ENCODE measurements at regions not wholly inside any gene's neighbourhood (a gene's known extent, or its start where the extent isn't known, plus 50 kb on each side); places are given as distances from the start of the nearest gene placed in this dataset.

DNA sequence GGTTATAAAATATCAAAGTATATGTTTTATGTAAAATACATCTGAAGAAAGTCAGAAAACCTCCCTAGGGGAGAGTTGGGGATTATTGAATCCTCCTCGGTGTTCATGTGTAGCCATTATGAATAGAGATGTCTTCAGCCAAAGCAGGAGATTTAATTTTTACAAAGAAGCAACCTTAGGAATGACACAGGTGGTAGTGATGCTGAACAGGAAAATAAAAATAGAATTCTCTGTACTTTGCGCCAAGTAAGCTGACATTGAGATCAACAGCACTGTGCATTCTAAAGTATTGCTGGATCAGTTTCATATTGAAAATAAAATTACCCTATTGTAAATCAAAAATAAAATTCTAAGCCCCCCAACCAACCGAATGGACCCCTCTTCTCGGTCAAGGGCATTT lies 132.8 kb upstream of the TRHDE start:
- TF ChIP-seq TSHZ2 (CRISPR knock-in tag; IDR thresholded peaks at IDR 0.05) (no peak), TCF4 (CRISPR knock-in tag; IDR thresholded peaks at IDR 0.05; ENCODE audit: borderline replicate concordance) (no peak), SNAI2 (CRISPR knock-in tag; IDR thresholded peaks at IDR 0.05) (no peak)
- ATAC-seq = no peak

- TF ChIP-seq, protein P1, sequence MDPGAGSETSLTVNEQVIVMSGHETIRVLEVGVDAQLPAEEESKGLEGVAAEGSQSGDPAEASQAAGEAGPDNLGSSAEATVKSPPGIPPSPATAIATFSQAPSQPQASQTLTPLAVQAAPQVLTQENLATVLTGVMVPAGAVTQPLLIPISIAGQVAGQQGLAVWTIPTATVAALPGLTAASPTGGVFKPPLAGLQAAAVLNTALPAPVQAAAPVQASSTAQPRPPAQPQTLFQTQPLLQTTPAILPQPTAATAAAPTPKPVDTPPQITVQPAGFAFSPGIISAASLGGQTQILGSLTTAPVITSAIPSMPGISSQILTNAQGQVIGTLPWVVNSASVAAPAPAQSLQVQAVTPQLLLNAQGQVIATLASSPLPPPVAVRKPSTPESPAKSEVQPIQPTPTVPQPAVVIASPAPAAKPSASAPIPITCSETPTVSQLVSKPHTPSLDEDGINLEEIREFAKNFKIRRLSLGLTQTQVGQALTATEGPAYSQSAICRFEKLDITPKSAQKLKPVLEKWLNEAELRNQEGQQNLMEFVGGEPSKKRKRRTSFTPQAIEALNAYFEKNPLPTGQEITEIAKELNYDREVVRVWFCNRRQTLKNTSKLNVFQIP (CRISPR knock-in tag; IDR thresholded peaks at IDR 0.05; ENCODE audit: borderline replicate concordance, low read depth) = no peak
- TF ChIP-seq TOX (CRISPR knock-in tag; IDR thresholded peaks at IDR 0.05; ENCODE audit: borderline replicate concordance) (no peak), ESRRG (CRISPR knock-in tag; IDR thresholded peaks at IDR 0.05) (no peak), ZC3H10 (CRISPR knock-in tag; IDR thresholded peaks at IDR 0.05) (no peak), CSRNP3 (CRISPR knock-in tag; IDR thresholded peaks at IDR 0.05) (no peak), TCF4 (CRISPR knock-in tag; IDR thresholded peaks at IDR 0.05; ENCODE audit: borderline replicate concordance) (no peak), GLIS3 (CRISPR knock-in tag; IDR thresholded peaks at IDR 0.05) (no peak), RARB (CRISPR knock-in tag; IDR thresholded peaks at IDR 0.05) (no peak), SNAI2 (CRISPR knock-in tag; IDR thresholded peaks at IDR 0.05) (no peak), ISL1 (CRISPR knock-in tag; IDR thresholded peaks at IDR 0.05) (no peak), ZNF70 (CRISPR knock-in tag; IDR thresholded peaks at IDR 0.05) (no peak)
- TF ChIP-seq, protein P2, sequence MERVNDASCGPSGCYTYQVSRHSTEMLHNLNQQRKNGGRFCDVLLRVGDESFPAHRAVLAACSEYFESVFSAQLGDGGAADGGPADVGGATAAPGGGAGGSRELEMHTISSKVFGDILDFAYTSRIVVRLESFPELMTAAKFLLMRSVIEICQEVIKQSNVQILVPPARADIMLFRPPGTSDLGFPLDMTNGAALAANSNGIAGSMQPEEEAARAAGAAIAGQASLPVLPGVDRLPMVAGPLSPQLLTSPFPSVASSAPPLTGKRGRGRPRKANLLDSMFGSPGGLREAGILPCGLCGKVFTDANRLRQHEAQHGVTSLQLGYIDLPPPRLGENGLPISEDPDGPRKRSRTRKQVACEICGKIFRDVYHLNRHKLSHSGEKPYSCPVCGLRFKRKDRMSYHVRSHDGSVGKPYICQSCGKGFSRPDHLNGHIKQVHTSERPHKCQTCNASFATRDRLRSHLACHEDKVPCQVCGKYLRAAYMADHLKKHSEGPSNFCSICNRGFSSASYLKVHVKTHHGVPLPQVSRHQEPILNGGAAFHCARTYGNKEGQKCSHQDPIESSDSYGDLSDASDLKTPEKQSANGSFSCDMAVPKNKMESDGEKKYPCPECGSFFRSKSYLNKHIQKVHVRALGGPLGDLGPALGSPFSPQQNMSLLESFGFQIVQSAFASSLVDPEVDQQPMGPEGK (CRISPR knock-in tag; IDR thresholded peaks at IDR 0.05; ENCODE audit: borderline replicate concordance) = no peak
- ATAC-seq = peak; percentile 49; the same call in 2 of the 3 replicates
These were observed 130.8 kb upstream of the TRHDE start for GRCh38 chr12:72141381-72141780.

GRCh38 chr12:72144553-72144952 lies 127.6 kb upstream of the TRHDE start:
- no peak for TF ChIP-seq ZFP3 (CRISPR knock-in tag; IDR thresholded peaks at IDR 0.05)
- no peak for TF ChIP-seq ESRRG (CRISPR knock-in tag; IDR thresholded peaks at IDR 0.05)
- no peak for TF ChIP-seq PPARA (CRISPR knock-in tag; IDR thresholded peaks at IDR 0.05; ENCODE audit: borderline replicate concordance)

GRCh38 chr12:72146495-72146894 lies 125.7 kb upstream of the TRHDE start:
- TF ChIP-seq TSHZ2 (CRISPR knock-in tag; IDR thresholded peaks at IDR 0.05) (no peak), ZNF70 (CRISPR knock-in tag; IDR thresholded peaks at IDR 0.05) (no peak), TOX (CRISPR knock-in tag; IDR thresholded peaks at IDR 0.05; ENCODE audit: borderline replicate concordance) (no peak), ISL1 (CRISPR knock-in tag; IDR thresholded peaks at IDR 0.05) (no peak), ZC3H10 (CRISPR knock-in tag; IDR thresholded peaks at IDR 0.05) (no peak), ARNTL (CRISPR knock-in tag; IDR thresholded peaks at IDR 0.05; ENCODE audit: borderline replicate concordance, low read depth) (no peak)
- TF ChIP-seq, protein P2 (CRISPR knock-in tag; IDR thresholded peaks at IDR 0.05; ENCODE audit: borderline replicate concordance) = no peak
- no peak for ATAC-seq

More at GRCh38 chr12:72144553-72144952, 127.6 kb upstream of the TRHDE start:
- ATAC-seq = no peak
